Fibroblast of lung (primary cell): ENCODE measurements at regions not wholly inside any gene's neighbourhood (a gene's known extent, or its start where the extent isn't known, plus 50 kb on each side); places are given as distances from the start of the nearest gene placed in this dataset.

Experiments used
- DNase-seq, 2 donors: peaks; one replicate each; pipeline versions ENCODE4 v3.0.0 to v3.0.0-alpha.2; 2010; ENCODE audit warnings: low read depth in 2 of 2
- H2AFZ ChIP-seq: 2 replicates; pipeline ENCODE4 v1.5.1; 2012; ENCODE audit warnings: low read length, control low read depth, inconsistent platforms
- H3K27ac ChIP-seq: 2 replicates; pipeline ENCODE4 v1.5.1; 2011; ENCODE audit warnings: low read length, control low read depth; ENCODE audit not compliant: insufficient read depth
- H3K27me3 ChIP-seq: 2 replicates; pipeline ENCODE4 v1.5.1; 2011; ENCODE audit warnings: mild to moderate bottlenecking, low read length; ENCODE audit not compliant: control insufficient read depth, insufficient read depth
- H3K36me3 ChIP-seq: 2 replicates; pipeline ENCODE4 v1.5.1; 2011; ENCODE audit warnings: low read length; ENCODE audit not compliant: control insufficient read depth, insufficient read depth
- H3K4me1 ChIP-seq: 2 replicates; pipeline ENCODE4 v1.5.1; 2011; ENCODE audit warnings: low read length; ENCODE audit not compliant: control insufficient read depth, insufficient read depth; ENCODE audit errors: extremely low read depth
- H3K4me2 ChIP-seq: 2 replicates; pipeline ENCODE4 v1.5.1; 2011; ENCODE audit warnings: low read length, control low read depth; ENCODE audit not compliant: insufficient read depth; ENCODE audit errors: extremely low read depth
- H3K4me3 ChIP-seq, 4 experiments: fragments of 200-600 bp in 1 of 4; sonication (generic) in 1 of 4; replicated peaks in 1 of 4; 2 replicates each; pipeline ENCODE4 v1.5.1; 2011 to 2016; ENCODE audit warnings: low read length in 4 of 4, low read depth in 3 of 4, mild to moderate bottlenecking in 3 of 4, control low read depth in 2 of 4, inconsistent platforms in 1 of 4, mixed read lengths in 1 of 4; ENCODE audit not compliant: insufficient read depth in 1 of 4; ENCODE audit errors: control extremely low read depth in 1 of 4
- H3K79me2 ChIP-seq: 2 replicates; pipeline ENCODE4 v1.5.1; 2012; ENCODE audit warnings: mild to moderate bottlenecking, low read length, inconsistent platforms; ENCODE audit not compliant: control insufficient read depth, insufficient read depth
- H3K9ac ChIP-seq: 2 replicates; pipeline ENCODE4 v1.5.1; 2011; ENCODE audit warnings: mild to moderate bottlenecking, low read length, control low read depth; ENCODE audit not compliant: insufficient read depth
- H3K9me3 ChIP-seq: 2 replicates; pipeline ENCODE4 v1.5.1; 2012; ENCODE audit warnings: low read depth, low read length; ENCODE audit not compliant: control insufficient read depth, insufficient read depth
- H4K20me1 ChIP-seq: 2 replicates; pipeline ENCODE4 v1.5.1; 2011; ENCODE audit warnings: low read length; ENCODE audit not compliant: control insufficient read depth, insufficient read depth; ENCODE audit errors: extremely low read depth
- EZH2 ChIP-seq: IDR thresholded peaks from 2 replicates; pipeline ENCODE4 v1.5.1; 2012; ENCODE audit warnings: low read length, control low read depth, mild to moderate bottlenecking; ENCODE audit errors: missing control alignments
- TF ChIP-seq, protein P1 (sequence below), 2 donors: IDR thresholded peaks in 1 of 2; conservative IDR thresholded peaks in 1 of 2; 1 replicate in 1 of 2; 2 replicates in 1 of 2; pipeline ENCODE4 v1.5.1; 2011 to 2012; ENCODE audit warnings: low read length in 2 of 2, control low read depth in 1 of 2, inconsistent platforms in 1 of 2, low read depth in 1 of 2, mild to moderate bottlenecking in 1 of 2

- Histone ChIP-seq H3K36me3 (no peaks in the 10 kb centered on the region), H3K27me3 (no peaks in the 10 kb centered on the region), H3K79me2 (no peaks in the 10 kb centered on the region), H3K9ac (no peak overlapping the region), H3K9me3 (no peaks in the 10 kb centered on the region), H3K4me3 (no peak overlapping the region), H2AFZ (no peak overlapping the region), H3K4me2 (no peak overlapping the region), H3K27ac (no peak overlapping the region), H3K4me1 (no peaks in the 10 kb centered on the region), H4K20me1 (no peaks in the 10 kb centered on the region)
- TF ChIP-seq, protein P1, sequence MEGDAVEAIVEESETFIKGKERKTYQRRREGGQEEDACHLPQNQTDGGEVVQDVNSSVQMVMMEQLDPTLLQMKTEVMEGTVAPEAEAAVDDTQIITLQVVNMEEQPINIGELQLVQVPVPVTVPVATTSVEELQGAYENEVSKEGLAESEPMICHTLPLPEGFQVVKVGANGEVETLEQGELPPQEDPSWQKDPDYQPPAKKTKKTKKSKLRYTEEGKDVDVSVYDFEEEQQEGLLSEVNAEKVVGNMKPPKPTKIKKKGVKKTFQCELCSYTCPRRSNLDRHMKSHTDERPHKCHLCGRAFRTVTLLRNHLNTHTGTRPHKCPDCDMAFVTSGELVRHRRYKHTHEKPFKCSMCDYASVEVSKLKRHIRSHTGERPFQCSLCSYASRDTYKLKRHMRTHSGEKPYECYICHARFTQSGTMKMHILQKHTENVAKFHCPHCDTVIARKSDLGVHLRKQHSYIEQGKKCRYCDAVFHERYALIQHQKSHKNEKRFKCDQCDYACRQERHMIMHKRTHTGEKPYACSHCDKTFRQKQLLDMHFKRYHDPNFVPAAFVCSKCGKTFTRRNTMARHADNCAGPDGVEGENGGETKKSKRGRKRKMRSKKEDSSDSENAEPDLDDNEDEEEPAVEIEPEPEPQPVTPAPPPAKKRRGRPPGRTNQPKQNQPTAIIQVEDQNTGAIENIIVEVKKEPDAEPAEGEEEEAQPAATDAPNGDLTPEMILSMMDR (conservative IDR thresholded peaks at IDR 0.05 in 1 of 2, IDR thresholded peaks at IDR 0.05 in 1 of 2; ENCODE audit: low read depth in 1 of 2, low read length in 2 of 2) = no peak
- TF ChIP-seq EZH2 = no peak
- no peak for DNase-seq
Observed at GRCh38 chr18:22013993-22014392, 155.4 kb upstream of the GATA6 start.

DNA sequence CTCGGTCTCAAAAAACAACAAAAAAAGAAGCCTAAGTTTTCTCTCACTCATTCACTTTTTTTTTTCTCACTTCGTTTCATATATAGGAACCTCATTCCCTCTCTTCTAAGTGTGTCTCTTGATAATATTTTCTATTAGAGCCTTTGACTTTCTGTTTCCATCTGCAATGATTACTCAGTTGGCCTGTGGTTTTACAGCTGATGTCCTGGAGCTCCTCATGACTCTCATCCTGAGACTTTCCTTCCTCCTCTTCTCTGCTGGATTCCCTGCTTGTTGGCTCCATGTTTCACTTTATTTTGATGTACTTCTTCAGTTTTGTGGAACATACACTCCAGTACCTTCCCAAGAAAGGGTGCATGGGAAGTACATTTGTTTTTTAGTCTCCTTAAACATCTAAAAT is 154.2 kb upstream of the GATA6 start:
- H3K79me2 ChIP-seq = no peaks in the 10 kb centered on the region
- no peak for DNase-seq
- H3K36me3 ChIP-seq = no peaks in the 10 kb centered on the region
- H3K4me3 ChIP-seq = no peak overlapping the region
- H4K20me1 ChIP-seq = no peaks in the 10 kb centered on the region
- no peaks in the 10 kb centered on the region for H3K27me3 ChIP-seq
- no peaks in the 10 kb centered on the region for H3K9me3 ChIP-seq
- H3K4me1 ChIP-seq = no peaks in the 10 kb centered on the region
- no peak overlapping the region for H3K4me2 ChIP-seq
- H3K27ac ChIP-seq = no peak overlapping the region
- no peak overlapping the region for H3K9ac ChIP-seq
- H2AFZ ChIP-seq = no peak overlapping the region
- no peak for TF ChIP-seq EZH2
- TF ChIP-seq, protein P1 (conservative IDR thresholded peaks at IDR 0.05 in 1 of 2, IDR thresholded peaks at IDR 0.05 in 1 of 2; ENCODE audit: low read depth in 1 of 2, low read length in 2 of 2) = no peak

- no peak for DNase-seq
- Histone ChIP-seq H4K20me1 (no peaks in the 10 kb centered on the region), H3K36me3 (no peaks in the 10 kb centered on the region), H3K9ac (no peak overlapping the region), H3K79me2 (no peaks in the 10 kb centered on the region), H3K9me3 (no peaks in the 10 kb centered on the region), H3K4me1 (no peaks in the 10 kb centered on the region), H3K27ac (no peak overlapping the region), H3K4me2 (no peak overlapping the region), H3K4me3 (no peak overlapping the region), H2AFZ (no peak overlapping the region), H3K27me3 (no peaks in the 10 kb centered on the region)
- TF ChIP-seq, protein P1 (conservative IDR thresholded peaks at IDR 0.05 in 1 of 2, IDR thresholded peaks at IDR 0.05 in 1 of 2; ENCODE audit: low read depth in 1 of 2, low read length in 2 of 2) = no peak
- no peak for TF ChIP-seq EZH2
Observed at GRCh38 chr18:22018366-22018765, 151.0 kb upstream of the GATA6 start.
